GM21367 (cell line): ENCODE measurements at regions not wholly inside any gene's neighbourhood (a gene's known extent, or its start where the extent isn't known, plus 50 kb on each side); places are given as distances from the start of the nearest gene placed in this dataset.
"Not testable (repeated sequence)": the region's sequence is repeated elsewhere in the genome, so short reads cannot be mapped to it uniquely, and the experiment has no call there.

Source experiments
- ATAC-seq: cut with Tn5 transposase; IDR thresholded peaks from one replicate; pipeline ENCODE4 v1.9.1; 2021; ENCODE audit not compliant: unreplicated experiment

DNA sequence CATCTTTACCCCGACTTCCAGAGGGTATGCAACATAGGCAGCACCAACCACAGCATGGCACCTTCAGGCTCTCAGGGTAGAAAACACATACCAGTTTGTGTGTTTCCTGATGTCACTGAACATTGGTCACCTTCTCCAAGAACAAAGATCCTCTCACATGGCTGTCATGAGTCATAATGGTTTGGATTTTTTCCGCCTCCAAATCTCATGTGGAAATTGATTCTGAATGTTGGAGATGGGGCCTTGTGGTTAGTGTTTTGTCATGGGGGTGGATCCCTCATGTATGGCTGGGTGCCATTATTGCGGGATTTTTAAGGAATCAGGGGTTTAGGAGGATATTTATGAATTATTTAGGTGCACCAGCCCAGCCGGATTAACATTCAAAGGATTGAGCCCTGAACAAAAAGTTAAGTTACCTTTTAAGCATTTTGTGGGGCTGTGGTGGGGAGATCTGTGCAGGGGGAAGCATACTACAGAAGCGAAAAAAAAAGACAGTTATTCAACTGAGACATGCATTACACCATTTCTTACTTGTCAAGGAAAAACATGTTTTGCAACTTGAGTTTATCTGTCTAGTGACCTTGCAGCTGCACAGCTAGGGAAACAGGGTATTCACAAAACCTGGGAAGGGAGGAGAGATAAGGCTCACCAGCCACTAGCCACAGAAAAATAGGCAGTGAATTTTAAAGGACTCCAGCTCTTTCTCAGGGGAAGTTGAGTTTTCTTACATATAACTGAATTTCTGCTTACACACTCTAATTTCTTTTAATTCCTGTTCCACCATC lies 774.1 kb upstream of the AUTS2 start:
- ATAC-seq: no peak

DNA sequence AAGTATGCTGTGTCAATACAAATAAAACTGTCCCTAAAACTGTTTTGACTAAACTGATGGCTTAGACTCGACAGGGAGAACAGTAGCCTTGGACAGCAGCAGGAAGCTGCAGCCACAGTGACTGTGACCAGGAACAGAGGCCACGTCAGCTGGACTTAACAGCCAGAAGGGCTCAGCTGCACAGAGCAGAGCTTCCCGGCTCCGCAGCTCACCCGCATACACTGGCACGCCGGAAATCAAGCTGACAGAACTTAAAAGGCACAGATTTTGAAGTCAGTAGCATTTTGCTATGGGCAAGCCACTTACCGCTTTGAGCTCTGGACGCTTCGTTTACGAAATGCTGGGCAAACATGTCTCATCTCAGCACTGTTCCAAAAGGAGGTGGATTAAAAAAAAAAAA lies 769.7 kb upstream of the AUTS2 start:
- ATAC-seq: no peak

DNA sequence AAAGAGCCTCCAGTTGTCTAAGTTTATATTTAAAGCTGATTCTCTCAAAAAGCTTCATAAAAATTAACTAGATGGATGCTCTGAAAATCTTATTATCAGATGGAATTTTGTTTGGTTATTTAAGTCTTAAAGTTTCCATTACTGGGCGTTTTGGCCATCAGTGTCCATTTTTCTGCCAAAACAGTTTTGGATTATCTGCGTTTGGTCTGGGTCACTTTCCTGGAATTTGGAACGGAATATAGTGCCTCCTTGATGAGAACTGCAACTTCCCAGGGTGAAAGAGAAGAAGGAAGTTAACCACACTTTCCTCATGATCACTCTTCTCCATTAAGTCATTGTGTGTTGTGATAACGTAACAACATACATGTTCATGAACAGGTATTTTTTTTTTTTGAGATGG lies 764.9 kb upstream of the AUTS2 start:
- ATAC-seq: no peak

DNA sequence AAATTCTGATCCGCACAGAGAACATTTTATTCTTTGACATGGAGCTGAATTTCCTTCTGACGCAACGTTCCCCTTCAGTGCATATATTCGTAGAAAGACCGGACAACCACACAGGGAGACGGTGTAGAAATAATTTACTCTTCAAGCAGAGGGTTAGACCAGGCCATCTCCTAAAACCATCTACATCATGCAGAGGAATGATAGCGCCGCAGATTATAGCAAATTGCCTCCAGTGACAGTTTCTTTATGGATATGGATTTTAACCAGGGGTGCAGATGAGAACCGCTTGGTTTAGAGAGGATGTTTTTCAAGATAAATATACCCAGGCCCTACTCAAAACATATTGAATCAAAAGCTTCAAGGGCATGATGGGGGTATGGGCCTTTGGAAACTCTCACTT lies 759.3 kb upstream of the AUTS2 start:
- no peak for ATAC-seq

DNA sequence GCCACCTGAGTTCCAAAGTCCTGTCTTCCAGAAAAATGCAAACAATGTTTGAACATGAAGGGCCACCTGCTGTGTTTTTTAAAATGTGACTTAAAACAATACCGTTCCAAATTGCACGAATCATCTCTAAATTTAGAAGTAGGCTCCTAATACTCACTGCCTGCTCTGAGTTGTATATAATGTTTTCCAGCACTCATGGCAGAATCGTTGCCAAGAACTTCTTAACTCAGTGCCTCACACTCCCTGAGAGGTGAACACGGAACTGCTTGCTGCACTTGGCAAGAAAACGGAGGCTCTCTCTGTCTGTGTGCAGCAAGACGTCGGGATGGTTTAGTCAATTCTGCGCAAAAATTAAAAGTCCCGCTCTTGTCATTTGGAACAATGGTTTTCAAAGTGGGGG lies 757.3 kb upstream of the AUTS2 start:
- no peak for ATAC-seq

DNA sequence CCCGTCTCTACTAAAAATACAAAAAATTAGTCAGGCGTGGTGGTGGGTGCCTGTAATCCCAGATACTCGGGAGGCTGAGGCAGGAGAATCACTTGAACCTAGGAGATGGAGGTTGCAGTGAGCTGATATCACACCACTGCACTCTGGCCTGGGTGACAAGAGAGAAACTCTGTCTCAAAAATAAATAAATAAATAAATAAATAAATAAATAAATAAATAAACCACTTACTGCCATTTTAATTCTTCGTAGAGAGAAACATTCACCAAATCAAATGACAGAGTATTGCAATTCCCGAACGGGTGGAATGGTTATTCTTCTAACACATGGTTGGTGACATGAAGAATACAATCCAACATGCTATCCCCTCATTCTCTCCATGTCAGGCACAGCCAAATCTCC lies 754.3 kb upstream of the AUTS2 start:
- ATAC-seq: not testable (repeated sequence)

DNA sequence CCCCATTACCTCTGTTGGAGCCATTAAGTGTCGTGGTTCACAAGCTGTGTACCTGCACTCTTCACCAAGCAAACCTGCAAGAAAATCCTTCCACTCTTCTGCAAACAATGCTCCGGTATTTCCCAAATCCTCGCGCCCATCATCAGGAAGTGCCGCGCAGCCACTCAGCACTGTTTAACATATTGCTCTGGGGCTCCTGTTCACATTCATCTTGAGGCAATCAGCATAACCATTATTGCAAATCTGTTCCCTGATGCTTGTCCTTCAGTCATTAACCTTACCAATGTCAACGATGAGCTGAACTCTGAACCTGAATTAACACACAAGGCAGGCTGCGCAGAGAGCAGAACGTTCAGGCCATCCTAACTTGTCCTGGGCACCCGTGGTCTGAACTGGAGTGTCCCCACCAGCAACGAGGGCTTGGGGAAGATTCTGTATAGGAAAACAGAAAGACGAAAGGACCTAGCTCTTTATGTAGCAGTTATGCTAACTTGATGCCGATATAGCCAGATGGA lies 751.4 kb upstream of the AUTS2 start:
- ATAC-seq: no peak

DNA sequence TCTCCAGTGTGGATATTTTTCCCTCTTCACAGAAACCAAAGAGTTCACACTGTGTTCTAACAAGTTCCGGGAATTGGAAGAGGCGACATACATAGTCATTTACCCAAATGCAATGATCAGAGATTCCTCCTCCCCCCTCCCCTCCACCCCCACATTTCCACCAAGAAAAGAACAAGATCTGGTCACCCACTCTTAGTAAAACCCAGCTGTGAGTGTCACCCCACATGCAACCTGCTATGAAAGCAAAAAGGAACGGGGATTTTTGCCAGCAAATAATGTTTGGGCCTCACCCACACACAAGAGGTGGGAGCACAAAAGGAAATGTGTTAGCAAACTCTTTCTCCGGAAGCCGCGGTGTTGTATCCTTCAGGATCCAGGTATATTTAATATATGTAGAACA lies 745.0 kb upstream of the AUTS2 start:
- ATAC-seq: no peak

DNA sequence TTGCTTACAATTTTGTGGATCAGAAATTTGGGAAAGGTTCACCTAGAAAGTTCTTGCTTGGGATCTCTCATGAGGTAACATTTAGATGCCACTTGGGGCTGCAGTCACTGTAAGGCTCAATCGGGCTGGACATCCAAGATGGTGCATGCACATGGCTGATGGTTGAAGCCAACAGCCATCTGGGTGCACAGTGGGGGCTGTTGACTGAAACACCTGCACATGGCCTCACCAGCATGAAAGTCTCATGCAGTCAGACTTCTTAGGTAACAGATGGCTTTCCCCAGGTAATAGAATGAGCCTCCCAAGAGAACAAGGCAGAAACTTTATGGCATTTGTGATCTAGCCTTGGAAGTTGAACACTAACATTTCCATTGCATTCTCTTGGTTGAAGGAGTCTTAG lies 740.7 kb upstream of the AUTS2 start:
- ATAC-seq: no peak

DNA sequence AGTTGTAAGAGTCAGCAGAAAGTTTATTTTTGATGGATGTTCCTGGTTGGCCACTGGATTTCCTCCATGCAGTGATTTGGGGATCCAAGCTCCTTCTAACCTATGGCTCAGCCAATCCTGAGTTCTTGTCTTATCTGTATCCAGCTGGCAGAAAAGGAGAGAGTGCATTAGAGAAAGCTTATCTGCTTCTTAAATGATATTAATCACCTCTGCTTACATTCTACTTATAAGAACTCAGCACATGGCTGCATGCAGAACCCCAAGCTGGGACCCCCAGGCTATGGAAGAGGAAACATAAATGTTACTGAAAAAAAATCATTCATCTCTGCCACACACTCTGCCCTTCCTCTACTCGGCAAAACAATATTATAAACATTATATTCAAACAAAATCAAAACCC lies 739.8 kb upstream of the AUTS2 start:
- no peak for ATAC-seq

DNA sequence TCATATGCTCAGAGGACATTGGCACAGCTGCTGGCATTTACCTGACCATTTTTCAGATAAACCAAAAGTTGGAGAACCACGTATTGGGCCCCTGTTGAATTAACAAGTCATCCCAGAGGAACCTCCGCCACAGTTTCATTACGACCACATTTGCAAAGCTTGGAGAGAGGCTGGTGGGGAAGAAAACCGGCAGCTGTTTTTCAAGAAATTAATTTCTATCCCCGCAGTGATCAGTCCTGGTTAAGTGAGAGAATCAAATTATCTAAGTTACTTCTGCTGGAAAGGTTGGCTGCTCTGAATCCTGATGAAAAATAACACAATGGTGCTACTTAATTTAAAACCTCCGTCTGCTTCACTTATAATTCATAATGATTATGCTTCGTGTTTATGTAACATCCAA lies 737.1 kb upstream of the AUTS2 start:
- ATAC-seq: no peak

DNA sequence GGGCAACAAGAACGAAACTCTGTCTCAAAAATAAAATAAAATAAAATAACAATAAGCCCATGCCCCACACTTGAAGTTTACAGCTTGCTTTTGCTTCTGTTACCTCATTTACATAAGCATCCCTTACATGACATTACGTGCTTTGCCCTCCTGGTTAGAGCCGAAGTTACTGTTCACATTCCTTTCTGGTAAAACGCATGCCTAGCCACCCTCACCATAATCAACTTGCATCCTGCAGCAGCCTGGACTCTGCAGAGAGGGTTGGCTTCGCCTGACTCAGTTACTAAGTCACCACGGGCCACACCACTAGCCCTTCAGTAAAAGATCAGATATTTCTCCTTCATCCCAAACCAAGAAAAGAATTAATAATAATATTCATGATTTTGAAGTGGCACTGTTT lies 736.0 kb upstream of the AUTS2 start:
- ATAC-seq: no peak

DNA sequence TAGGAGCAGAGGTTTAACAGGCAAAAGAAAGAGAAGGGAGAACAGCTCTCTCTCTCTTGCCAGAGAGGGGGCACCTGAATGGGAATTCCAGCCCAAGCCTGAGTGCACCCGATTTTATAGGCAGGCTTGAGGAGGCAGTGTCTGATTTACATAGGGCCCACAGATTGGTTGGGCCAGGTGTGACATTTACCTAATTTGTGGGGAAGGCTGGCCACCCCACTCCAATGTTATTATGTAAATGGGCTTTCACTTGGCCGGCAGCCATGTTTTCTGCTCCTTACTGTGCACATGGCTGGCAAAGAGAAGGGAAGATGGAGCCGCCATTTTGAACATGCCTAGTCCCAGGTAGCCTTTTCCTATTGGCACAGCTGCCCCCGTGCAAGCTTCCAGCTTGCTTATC lies 735.5 kb upstream of the AUTS2 start:
- ATAC-seq: no peak

DNA sequence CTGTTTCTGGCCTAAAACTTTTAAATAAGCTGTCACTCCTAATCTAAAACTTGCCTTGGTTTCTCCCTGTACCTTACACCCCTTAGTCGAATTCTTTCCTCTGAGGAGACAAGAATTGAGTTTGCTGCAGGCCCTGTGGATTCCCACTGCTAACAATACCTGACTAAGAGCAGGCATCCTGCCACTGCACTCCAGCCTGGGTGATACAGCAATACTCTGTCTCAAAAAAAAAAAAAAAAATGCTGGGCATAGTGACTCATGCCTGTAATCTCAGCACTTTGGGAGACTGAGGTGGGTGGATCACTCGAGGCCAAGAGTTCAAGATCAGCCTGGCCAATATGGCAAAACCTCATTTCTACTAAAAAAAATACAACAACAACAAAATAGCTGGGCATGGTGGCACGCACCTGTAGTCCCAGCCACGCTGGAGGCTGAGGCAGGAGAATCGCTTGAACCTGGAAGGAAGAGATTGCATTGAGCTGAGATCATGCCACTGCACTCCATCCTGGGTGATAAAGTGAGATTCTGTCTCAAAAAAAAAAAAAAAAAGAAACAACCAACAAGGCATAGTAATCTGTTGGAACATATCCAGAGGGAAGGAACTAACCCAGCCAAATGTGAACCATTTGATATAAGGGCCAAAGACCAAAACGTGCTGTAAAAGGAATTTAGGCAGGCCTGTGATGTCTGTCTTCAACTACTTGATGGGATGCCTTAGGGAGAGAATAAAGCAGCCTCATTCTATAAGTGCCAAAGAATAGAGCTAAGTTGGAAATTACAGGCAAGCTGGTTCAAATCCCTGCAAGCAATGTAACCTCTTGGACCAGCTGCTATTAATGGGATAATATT lies 732.7 kb upstream of the AUTS2 start:
- ATAC-seq: no peak

DNA sequence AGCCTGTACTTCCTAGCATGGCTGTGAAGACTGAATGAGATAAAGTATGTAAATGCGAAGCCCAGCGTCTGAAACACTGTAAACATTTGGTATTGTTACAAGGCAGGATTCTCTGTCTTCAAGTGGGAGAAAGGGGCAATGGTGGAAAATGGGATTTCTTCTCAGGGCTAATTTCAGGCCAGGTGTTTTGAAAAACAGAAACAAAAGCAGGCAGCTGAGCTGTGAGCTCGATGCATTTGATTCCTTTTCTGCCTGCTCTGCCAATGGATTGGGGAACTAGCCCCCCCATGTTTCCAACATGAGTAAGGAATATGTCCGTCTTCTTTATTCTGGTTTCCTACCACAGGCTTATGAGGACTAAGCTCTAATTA lies 732.1 kb upstream of the AUTS2 start:
- no peak for ATAC-seq

DNA sequence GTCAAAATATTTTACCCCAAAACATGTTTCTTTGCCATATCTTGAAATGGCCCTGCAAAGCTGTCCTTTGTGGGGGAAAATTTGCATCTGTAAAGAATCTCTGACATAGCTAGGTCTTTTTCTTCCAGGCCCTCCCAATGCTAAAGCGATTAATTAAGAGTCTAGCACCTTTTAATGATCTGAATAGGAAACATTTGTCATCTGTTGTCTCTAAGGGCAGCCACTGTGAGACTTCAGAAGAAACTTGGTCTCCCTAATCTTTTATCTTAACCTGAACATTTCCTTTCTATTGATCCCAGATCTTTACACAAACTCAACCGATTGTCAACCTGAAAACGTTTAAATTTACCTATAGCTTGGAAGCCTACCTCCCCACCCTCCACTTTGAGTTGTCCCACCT lies 731.6 kb upstream of the AUTS2 start:
- not testable (repeated sequence) for ATAC-seq

DNA sequence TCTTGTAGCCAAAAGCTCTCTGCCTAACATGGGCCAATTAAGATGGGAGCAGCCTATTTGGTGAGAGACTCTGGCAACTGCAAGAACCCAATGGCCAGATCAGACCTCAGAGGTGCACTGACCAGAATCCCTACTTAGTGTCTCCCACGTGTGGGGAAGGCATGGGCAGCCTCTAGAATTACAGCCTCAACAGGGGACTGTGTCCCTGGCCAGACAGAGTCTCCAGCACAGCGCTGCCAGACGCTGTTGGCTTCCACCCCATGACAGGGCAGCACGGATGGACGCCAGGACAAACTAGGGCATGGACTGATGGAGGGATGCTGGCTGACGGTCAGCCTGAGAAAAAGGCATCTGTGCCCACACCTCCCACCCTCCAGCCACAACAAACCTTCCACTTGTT lies 729.3 kb upstream of the AUTS2 start:
- no peak for ATAC-seq

DNA sequence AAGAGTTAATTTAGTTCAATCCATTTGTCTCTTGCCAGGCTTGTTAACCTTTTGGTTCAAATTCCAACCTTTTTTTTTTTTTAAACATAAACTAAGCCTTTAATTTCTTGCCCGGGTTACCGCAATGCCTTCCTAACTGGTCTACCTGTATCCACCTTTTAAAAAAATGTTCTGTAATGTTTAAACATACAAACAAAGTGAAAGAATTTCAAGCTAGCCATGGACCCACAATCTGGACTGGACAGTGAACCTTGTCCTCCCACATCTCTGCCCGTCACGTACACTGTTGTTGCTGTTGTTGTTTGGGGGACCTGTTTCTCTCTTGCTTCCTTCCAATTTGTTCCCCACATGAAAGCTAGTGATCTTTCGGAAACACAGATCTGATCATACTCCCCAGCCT lies 724.7 kb upstream of the AUTS2 start:
- no peak for ATAC-seq

DNA sequence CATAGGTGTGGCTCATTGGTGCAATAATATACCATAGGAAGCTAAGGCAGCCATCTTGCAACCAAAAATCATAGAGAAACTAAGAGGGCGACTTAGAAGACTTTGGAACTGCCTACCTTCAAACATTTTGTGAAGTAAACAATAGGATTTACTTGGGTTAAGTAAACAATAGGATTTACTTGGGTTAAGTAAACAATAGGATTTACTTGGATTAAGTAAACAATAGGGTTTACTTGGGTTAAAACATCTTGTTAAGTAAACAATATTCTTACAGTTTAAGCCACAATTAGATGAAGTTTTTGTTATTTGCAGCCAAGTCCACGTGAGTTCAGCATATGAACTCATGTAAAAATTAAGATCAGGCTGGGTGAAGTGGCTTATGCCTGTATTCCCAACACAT lies 722.4 kb upstream of the AUTS2 start:
- ATAC-seq: no peak

DNA sequence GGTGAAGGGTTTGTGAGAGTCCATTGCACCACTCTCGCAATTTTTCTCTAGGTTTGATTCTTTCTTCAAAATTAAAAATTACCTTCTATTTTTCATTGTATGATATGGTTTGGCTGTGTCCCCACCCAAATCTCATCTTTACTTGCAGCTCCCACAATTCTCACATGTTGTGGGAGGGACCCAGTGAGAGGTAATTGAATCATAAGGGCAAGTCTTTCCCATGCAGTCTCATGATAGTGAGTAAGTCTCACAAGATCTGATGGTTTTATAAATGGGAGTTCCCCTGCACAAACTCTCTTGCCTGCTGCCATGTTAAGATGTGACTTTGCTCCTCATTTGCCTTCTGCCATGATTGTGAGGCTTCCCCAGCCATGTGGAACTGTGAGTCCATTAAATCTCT lies 711.2 kb upstream of the AUTS2 start:
- not testable (repeated sequence) for ATAC-seq

DNA sequence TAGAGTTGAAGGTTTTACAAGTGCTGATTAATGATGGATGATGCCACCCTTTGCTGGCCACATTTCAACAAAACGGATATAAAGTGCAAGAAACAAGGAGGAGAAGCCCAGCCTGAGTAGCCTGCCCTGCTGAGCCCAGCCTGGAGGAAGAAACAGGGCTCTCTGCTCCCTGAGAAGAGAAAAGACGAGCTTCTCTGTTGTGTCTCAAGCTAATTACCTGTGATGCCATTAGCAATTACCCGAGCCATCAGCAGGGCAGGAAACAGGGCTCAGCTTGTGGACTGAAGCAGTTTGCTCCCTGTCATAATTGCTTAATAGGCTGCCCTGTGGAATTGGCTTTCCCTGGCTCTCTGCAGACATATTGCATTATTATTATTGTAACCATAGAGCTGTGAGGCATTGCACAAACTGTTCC lies 709.3 kb upstream of the AUTS2 start:
- ATAC-seq: no peak

DNA sequence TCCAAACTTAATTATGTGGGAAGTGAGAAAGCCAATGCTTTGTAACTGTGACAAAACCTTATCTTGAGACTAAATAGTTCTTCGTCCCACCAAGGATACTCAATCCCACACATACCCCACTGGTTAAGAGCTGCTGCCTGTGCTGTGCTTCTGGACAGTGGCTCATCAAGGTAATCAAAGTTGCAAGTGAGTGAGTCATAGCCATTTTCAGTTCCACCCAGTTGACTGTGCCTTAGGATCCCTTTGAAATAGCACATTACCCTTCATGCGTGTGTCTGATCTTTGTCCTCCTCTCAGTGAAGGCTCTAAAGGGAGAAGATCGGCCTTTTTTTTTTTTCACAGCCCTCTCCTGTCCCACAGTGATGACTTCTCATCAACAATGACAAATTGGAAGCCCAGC lies 706.0 kb upstream of the AUTS2 start:
- no peak for ATAC-seq
